Frontal cortex (tissue), 3 donors: ENCODE measurements at regions not wholly inside any gene's neighbourhood (a gene's known extent, or its start where the extent isn't known, plus 50 kb on each side); places are given as distances from the start of the nearest gene placed in this dataset.
A peak's percentile ranks its signal among the peaks of the same experiment; 100 is the strongest.

Experiments
- DNase-seq, 2 donors: peaks; one replicate each; pipeline ENCODE4 v3.0.0; 2012; ENCODE audit warnings: low spot score in 2 of 2
- FAIRE-seq: peaks from 2 replicates; lab custom pipeline; 2012; peaks lifted over from hg19 to GRCh38; lab: Jason Lieb, UNC
- donor health status: control.
- donor health status: control.
- donor health status: control.

DNA sequence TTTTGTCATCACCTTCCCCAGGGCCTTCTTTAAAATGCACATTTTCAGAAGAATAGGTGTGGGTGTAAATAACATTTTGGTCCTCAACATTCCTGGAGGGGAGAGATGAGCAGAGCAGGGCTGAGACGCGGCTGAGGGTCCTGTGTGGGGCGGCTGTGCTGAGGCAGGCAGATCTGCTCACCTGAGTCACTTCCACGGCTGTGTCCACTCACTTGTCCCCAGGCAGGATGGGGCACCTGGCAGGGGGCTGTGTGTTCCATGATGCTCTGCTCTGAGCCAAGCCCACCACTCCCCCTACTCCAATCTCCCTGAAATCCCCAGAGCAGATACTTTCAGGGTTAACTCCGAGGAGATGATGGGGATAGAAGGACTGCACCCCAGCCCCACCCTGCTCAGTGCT lies 93.8 kb downstream of the GLRX3 start:
- no peak for FAIRE-seq
- no peak for DNase-seq

DNA sequence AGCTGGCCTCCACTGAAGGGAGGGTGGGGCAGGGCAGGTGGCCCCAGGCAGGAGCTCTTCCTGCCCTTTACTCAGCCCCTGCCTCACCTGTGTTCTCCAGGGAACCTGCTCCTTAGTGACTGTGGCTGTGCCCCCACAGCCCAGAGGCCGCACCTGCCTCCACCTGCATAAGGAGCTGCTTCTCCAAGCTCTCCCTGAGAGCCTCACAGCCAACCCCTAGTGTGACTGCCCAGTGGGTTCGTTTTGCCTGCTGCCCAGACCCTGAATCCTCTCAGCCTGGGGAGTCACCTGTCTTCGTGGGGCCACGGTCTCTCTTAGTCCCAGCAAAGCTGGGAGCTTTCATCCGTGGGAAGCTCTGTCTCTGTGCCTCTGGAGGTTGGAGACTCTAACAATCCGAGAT lies 94.4 kb downstream of the GLRX3 start:
- DNase-seq (no peak), FAIRE-seq (no peak)

- DNase-seq: no peak
- no peak for FAIRE-seq
Measured at GRCh38 chr10:130231251-130231741, 95.1 kb downstream of the GLRX3 start.

DNA sequence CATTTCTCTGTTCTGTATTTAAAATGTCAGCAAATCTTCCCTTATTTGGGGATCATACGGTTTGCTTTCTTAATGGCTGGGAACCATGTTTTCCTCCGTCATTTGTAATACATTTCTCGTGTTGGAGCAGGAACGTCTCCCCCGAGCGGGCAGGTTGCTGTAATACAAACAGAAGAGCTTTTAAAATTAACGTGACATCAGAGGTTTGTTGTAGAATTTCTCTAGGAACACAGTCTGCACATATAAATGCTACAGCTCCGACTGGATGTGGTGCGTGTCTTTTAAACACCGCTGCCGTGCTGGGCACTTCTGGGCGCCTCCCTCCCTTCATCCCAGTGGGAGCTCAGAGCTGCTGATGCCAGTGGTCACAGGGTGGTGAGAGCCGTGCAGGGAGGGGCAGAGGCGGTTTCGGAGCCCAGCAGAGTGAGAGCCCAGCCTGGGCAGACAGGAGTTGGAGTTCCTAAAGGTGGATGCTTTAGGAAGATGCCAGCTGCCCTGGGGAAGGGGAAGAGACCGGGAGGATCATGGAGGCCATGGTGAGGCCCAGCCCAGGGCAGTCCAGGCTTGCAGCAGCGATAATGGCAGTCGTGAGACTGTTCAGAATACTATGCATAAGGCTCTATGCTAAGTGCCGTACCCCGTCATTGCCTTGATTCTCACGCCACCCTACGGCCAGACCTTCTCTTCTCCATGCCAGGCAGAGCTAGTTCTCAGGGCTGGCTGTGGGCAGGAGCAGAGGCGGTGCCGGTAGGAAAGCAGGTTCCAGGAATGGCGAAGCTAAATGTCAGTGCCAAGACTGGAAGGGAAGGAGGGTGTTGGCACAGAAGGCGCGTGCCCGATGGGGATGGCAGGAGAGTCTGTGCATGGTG lies 96.2 kb downstream of the GLRX3 start:
- FAIRE-seq (no peak), DNase-seq (no peak)

DNA sequence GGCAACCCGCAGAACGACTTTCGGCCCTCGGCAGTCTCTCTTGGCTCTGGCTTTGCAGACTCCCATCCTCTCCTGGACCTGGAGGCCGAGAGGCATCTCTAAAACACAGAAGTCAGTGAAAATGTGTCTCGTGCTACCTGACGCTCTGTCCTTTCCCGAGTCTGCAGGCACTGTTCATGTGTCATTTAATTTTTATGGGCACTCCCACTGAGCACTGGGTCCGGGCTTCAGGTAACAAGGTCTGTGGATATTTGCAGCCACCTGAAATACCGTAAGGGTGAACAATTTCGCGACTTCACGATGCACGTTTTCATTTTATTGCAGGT lies 96.8 kb downstream of the GLRX3 start:
- DNase-seq (no peak), FAIRE-seq (no peak)

DNA sequence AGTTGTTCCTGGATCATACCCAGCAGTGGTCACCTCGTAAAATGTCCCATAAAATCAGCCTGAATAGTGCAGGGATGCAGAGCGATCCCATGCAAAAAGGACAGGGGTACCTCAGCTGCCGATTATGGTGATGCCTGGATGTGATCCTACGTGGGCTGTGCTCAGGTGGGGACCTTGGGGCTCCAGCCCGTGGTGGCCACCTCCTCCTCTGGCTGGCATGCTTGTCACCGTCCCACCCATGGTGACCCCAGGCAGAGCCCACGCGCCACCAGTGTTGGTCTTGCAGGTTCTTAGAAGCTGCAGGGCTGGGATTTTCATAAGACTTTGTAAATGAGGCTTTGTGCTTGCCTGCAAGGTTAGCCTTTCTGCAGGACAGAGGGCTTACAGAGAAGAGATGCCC lies 97.2 kb downstream of the GLRX3 start:
- FAIRE-seq (no peak), DNase-seq (no peak)

DNA sequence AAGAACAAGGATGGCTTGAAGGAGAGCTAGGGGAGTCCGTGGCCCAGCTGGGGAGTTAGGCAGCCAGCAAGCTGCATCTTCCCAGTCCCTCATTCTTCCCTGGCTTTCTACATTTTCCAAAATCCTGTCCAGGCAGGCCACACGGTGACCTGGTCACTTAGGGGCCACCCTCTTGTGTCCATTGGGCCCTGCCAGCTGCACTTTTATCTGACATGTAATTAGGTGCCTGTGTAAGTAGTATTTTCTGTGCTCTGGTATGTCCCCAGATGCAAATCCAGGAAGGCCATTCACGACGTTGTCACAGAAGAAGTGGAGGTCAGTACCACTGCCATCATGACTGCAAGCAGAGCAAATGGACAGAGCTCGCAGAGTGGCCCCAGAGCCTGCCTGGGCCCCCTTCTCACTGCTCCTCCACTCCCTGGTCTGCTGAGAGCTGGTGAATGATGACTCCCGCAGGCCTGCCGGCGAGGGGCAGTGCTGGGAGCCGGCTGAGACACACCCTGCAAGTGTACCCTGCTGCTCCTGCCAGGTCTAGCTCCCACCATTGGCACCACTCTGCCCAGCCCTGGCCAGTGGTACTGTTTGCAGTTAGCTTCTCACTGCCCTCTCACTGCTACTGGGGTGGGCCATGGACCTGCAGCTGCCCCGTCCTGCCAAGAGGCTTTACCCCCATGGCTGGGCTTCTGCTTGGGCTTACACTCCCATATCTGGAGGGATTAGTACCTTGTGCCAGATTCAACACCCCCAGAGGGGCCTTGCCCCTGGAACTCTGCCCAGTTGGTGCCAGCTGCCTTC lies 98.2 kb downstream of the GLRX3 start:
- DNase-seq (no peak), FAIRE-seq (no peak)

DNA sequence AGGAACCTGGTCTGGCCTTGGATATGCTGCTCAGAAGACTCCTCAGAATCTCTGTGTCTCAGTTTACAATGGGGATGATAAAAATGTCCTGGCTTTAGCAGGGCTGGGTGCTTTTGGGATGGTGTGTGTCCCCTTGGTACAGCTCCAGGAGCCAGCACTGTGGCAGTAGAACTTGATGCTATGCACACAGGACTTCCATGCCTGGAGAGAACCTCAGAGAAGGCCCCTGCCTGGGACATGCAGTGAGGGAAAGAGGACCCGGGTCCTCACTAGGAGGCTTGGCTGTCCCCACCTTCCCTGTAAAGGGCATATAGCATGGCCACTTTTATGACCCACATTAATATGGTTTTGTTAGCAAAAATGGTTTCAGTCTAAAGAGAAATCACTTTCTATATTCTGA lies 100.5 kb downstream of the GLRX3 start:
- FAIRE-seq (no peak), DNase-seq (no peak)

DNA sequence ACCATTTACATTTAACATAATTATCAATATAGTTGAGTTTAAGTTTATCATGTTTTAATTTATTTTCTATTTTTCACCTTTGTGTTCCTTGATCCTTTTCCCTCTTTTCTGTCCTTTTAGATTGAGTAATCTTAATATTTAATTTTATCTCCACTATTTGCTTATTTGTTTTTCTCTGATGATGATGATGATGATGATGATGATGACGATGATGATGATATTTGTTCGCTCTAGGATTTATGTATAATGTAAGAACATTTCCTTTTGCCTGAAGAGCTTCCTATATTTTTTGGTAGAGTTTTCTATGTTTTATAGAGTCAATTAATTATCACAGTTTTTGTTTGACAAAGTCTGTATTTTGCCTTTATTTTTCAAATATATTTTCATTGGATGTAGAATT lies 104.2 kb downstream of the GLRX3 start:
- peak; percentile 19 for FAIRE-seq
- DNase-seq: no peak

DNA sequence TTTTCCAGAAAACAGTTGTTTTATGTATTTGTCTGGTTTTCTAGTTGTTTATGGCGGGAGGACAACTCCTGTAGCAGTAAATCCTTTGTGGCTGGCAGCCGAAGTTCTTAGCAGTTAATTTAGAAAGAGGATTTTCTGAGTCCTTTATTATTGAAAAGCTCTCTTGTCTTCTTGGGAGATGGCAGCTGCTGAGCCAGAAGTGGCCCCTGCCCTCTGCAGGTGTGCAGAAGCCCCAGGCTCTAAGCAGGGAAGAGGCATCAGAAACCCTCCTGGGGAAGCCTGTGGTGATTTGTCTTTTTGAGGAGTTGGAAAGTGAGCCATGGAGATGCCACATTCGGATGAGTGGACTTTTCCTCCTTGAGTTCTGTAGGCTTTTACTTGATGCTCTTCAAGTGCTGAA lies 106.3 kb downstream of the GLRX3 start:
- FAIRE-seq (no peak), DNase-seq (no peak)

- FAIRE-seq: no peak
Measured at GRCh38 chr10:130243015-130243414, 106.8 kb downstream of the GLRX3 start.

DNA sequence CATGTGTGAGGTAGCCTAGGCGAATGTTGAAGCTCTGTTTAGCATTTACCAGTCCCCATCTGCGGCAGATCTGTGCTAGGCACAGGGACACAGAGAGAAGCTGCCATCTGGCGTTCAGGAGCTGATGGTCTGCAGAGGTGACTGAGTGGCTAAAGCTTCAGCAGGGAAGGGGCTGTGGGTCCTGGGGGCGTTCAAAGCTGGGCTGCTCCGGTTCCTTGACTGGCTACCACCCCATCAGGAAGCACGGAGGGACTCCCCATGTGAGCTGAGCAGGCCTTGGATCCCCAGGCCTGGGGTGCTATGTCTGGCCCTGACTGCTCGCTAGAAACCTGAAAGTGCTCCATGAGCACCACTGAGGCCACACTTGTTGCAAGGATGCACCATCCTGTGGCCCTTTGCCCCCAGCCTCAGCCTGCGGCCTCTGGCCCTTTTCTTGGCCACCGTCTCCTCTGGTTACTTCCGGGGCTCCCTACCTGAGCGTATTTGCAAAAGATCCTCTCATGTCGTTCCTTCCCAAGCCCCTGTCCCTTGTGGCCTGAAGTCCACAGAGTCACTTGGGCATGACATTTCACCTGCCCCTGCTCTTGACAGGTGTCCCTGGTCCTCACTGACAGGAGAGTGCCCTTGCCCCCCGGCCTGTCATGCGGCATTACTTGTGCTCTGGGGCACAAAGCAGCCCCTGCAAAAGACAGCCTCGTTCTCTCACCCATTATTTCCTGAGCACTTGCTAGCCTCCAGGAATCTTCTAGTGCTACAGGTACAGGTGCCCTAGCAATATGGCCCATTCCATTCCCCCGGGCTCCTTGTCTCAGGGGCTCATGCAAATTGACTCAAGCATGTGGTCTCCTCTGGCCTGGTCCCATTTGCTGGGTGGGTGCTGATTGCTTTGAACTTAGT lies 108.1 kb downstream of the GLRX3 start:
- FAIRE-seq: no peak
- no peak for DNase-seq

More at GRCh38 chr10:130243015-130243414, 106.8 kb downstream of the GLRX3 start:
- DNase-seq: no peak

DNA sequence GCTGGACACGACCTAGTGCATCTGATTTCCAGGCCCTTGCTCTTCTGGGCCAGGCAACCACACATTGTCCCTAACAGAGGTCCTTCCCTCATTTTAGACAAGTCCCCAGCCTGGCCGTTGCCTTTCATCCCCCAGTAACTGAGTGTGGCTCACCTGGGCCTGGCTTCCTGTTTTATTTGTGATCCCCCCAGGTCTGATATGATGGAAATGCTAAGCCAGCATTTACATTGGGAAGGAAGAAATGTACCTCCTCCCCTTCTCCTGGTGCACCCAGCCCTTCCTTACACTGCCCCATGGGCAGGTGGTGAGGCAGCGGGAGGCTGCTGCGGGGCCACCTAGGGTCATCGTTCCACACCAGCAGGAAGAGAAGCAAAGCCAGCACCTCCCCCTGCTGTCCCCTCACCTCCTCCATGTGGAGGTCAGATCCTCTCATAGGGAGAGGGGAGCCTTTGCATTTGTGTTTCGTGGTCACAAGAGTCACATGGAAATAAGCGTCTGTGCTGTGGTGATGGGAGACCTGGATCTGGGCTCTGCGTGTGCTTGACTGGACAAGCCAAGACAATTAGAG lies 108.8 kb downstream of the GLRX3 start:
- no peak for DNase-seq
- FAIRE-seq: no peak

GRCh38 chr10:130246113-130246512 lies 109.9 kb downstream of the GLRX3 start:
- FAIRE-seq (no peak), DNase-seq (no peak)

- no peak for DNase-seq
- no peak for FAIRE-seq
Measured at GRCh38 chr10:130250127-130250526, 113.9 kb downstream of the GLRX3 start.

DNA sequence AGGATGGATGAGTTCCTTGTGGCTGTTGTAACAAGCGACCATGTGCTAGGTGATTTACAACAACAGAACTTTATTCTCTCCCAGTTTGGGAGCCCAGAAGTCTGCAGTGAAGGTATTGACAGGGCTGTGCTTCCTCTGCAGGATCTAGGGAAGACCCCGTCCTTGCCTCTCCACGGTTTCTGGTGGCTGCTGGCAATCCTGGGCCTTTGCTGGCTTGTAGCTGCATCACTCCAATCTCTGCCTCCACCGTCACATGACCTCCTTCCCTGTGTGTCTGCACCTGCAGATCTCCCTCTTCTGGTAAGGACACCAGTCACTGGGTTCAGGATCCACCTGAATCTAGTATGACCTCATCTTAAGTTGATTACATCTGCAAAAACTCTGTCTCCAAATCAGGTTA lies 115.6 kb downstream of the GLRX3 start:
- DNase-seq: no peak
- FAIRE-seq: no peak

GRCh38 chr10:130254243-130254642 lies 118.1 kb downstream of the GLRX3 start:
- no peak for FAIRE-seq

GRCh38 chr10:130254662-130255061 lies 118.5 kb downstream of the GLRX3 start:
- DNase-seq (no peak), FAIRE-seq (no peak)

More at GRCh38 chr10:130254243-130254642, 118.1 kb downstream of the GLRX3 start:
- no peak for DNase-seq

DNA sequence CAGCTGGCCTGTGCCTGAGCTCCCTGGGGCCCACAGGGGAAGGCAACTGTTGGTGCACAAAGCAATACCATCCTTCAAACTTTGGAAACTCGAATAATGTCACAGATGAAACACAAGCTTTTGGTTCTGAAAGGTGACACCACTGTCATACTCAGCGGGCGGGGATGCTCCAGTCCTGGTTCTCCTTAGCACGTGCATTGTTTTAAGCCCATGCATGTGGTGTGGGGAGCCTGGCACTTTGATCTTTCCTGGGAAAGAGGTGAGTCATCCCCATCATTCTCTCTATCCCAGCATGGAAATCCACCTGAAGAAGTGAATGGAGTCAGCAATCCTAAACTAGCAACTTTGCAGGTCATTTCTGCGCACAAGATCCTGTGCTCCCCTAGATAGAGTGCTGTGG lies 119.6 kb downstream of the GLRX3 start:
- FAIRE-seq: no peak
- DNase-seq: no peak

GRCh38 chr10:130257897-130258296 lies 121.7 kb downstream of the GLRX3 start:
- FAIRE-seq (no peak), DNase-seq (no peak)
